CD1c-positive myeloid dendritic cell (primary cell): ENCODE measurements at regions not wholly inside any gene's neighbourhood (a gene's known extent, or its start where the extent isn't known, plus 50 kb on each side); places are given as distances from the start of the nearest gene placed in this dataset.
"Not testable (repeated sequence)": the region's sequence is repeated elsewhere in the genome, so short reads cannot be mapped to it uniquely, and the experiment has no call there.

Experiments used
- DNase-seq: peaks from one replicate; pipeline ENCODE4 v3.0.0-alpha.2; 2016; ENCODE audit errors: extremely low spot score

DNA sequence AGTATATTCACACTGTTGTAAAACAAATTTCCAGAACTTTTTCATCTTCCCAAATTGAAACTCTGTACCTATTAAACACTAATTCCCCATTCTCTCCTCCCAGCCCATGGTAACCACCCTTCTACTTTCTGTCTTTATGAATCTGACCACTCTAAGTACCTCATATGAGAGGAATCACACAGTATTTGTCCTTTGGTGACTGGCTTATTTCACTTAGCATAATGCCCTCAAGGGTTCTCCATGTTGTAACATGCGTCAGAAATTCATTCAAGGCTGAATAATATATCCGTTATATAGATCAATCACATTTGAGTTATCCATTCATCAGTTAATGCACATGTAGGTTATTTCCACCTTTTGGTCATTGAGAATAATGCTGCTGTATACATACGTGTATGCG lies 162.2 kb downstream of the GOSR1 start:
- not testable (repeated sequence) for DNase-seq

DNA sequence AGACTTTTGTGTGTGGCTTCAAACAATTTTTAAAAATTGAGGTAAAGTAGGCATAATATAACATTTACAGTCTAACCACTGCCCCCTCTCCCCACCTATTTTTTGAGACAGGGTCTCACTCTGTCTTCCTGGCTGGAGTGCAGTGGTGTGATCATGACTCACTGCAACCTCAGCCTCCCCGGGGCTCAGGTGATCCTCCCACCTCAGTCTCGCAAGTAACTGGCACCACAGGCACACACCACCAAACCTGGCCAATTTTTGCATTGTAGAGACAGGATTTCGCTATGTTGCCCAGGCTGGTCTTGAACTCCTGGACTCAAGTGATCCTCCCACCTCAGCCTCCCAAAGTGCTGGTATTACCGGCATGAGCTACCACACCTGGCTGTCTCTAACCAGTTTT lies 161.8 kb downstream of the GOSR1 start:
- DNase-seq: not testable (repeated sequence)

DNA sequence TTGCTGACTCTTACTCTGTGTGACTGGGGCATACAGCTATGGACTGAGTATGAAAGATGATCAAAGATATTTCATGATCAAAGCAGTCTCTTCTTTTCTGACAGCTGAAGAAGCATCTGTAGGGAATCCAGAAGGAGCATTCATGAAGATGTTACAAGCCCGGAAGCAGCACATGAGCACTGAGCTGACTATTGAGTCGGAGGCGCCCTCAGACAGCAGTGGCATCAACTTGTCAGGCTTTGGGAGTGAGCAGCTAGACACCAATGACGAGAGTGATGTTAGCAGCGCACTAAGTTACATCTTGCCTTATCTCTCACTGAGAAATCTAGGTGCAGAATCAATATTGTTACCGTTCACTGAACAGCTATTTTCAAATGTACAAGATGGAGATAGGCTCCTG lies 154.4 kb downstream of the GOSR1 start:
- not testable (repeated sequence) for DNase-seq

DNA sequence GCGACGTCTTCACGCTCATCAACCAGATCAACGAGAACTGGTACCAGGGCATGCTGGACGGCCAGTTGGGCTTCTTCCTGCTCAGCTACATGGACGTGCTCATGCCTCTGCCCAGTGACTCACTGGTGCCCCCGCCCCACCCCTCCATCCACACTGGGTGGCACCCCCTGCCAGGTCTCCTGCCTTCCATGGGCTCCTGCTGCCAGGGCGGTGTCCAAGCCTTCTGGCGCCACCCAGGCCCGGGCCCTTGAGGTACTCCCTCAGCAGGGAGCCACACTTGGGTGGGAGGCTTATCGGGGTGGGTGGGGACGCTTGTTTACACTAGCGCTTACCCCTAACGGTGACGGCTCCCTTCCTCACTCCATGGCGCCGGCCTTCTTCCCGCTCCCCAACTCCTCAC lies 148.2 kb downstream of the GOSR1 start:
- not testable (repeated sequence) for DNase-seq

DNA sequence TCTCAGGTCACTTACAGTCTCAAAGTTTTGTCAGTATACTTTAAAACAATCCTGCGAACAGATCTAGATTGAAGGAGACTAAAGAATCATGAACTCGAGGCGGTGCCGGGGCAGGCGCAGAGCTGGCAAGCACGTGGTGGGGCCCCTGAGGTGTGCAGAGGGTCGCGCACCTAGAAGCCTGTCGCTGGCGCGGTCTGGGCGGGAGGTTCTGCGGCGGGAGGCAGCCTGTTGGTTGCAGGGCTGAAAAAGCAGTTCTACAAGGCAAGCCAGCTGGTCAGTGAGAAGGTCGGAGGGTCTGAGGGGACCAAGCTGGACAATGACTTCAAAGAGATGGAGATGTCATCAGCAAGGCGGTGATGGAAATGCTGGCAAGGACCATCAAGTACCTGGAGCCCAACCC lies 147.0 kb downstream of the GOSR1 start:
- not testable (repeated sequence) for DNase-seq

DNA sequence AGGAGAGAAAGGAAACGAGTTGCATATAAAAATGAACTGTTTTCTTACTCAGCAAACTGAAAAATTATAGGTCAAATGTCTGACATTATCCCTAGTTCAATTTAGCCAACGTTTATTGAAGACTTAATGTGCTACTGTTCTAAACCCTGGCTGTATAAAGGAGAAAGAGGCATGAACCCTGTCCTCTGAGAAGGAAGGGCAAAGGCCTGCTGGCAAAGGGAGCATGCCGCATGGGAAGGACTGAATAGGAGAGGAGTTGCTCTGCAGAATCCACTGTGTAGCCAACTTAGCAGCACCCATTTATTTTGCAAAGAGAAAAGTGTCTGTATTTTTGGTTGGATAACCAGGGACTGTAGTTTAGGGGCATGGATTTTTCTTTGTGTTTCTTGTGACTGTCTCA lies 132.5 kb downstream of the GOSR1 start:
- DNase-seq: not testable (repeated sequence)

DNA sequence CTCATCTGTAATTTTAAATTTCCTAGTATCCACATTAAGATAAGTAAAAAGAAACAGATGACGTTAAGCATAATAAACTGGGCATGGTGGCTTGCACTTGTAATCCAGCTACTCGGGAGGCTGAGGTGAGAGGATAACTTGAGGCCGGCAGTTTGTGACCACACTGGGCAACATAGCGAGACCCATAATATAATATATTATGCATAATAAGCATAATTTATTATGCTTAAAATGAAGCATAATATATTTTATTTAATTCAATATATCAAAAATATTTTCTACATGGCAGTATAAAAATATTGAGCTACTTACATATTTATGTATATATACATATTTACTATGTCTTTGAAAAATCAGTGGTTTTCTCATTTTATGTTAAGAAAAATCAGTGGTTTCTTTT lies 128.3 kb downstream of the GOSR1 start:
- no peak for DNase-seq

DNA sequence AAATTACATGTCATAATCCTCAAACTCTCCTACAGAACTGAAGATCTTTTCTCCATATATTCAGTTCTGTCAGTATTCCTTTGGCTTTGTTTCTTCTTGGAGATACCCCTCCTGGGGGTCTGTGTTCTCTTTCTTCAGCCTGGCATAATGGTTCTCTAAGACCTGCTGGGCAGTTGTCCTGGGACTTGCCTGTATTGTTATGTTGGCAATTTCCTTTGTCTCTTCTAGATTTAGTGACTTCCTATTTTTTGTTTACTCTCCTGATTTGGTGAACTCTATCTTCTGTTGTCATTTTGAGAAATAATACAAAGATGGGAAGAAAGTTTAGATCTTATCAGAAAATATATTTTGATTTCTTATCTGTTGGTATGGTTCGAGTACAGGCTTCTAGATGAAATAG lies 127.8 kb downstream of the GOSR1 start:
- DNase-seq: no peak

DNA sequence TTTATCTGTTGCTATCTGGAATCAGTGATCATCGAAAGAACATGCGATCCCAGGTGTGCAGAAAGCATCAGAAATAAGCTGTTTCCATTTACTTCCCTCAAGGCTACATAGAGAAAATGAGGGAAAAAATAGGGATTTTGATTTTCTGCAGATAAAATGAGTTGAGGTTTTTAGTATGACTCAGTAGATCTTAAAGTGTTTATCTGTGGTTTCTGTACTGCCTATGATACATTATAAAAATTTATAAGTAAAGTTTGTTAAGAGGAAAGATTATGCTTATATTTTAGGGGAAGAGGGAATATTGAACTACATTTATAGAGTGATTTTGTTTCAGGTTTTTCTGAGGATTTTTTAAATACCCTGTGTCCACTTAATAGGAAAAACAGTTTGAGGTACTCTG lies 125.2 kb downstream of the GOSR1 start:
- not testable (repeated sequence) for DNase-seq

DNA sequence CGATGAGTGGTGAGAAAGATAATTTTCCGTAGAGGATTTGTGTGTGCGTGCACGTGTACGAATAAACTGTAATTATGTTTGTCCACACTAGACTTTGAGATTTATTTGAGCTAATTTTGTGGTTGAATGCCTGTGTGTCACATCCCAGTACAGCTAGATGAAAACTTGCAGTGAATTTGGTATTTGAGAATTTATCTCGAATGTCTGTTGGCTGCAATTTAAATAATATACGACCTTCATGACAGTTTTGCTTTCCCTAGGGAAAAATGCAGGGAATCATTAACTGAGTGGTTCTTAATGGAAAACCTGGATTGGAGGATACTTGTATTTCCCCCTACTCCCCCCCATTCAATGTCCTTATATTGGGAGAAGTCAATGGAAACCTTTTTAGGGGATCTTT lies 124.8 kb downstream of the GOSR1 start:
- DNase-seq: not testable (repeated sequence)

DNA sequence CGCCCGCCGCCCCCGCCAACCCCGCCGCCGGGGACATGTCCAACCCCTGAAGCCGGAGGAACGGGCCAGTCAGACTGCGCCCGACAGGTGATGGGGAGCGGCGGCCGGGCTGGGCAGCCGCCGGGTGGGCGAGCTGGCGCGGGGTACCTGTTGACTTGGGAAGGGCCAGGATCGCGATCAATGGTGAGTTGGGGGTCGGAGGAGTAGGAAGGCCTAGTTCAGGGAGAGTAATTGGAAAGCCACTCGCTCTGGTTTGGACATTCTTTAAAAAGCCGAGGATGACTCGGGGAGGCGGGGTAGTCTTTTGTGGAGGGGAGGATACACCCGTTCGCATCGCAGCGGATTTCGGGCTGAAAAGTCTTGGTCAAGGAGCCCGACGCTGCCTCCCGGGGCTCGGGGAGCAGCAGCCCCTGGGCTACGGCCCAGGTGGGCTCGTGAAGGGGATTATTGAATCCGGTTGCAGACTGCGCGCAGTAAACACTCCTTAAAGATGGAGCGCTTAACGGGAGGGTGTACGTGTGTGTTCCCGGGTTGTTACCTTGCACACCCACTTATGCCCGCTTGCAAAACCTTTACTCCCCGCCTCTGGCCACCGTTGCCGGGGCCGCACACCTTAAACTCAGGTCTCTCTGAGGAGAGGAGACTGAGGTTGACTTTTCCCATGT lies 123.8 kb downstream of the GOSR1 start:
- no peak for DNase-seq

DNA sequence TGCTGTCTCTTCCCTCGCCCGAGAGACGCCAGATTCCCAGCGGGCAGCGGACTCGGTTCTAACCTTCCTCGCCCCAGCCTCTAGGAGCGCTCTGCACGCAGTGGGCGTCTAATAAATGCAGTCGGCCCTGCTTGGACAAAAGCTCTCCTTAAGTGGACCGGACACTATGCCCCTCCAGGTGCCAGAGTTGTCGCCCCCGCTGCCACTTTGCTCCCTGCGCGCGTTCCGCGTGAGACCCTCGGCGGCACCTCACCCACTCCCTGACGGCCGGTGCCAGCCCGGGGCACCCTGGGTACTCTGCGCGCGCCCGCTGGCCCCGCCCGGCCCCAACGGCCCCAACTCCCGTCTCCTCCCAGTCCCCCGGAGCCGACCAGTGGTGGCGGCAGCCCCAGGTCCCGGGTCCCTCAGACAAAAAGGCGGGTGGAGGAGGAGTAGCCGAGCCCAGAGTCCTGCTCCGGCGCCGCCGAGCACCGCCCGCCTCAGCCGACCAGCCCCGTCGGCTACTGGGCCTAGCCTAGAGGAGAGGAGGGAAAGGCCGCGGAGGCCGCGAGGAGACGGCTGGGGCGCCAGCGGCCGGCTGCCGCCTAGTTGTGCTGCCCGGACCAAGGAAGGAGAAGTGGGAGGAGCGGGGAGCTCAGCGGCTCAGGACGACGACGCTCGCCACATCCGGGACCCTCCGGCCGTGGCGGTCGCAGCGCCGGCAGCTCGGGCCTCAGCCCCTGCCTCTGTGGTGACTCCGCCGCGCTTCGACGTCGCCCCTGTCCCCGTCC lies 123.0 kb downstream of the GOSR1 start:
- peak; percentile 86 for DNase-seq

DNA sequence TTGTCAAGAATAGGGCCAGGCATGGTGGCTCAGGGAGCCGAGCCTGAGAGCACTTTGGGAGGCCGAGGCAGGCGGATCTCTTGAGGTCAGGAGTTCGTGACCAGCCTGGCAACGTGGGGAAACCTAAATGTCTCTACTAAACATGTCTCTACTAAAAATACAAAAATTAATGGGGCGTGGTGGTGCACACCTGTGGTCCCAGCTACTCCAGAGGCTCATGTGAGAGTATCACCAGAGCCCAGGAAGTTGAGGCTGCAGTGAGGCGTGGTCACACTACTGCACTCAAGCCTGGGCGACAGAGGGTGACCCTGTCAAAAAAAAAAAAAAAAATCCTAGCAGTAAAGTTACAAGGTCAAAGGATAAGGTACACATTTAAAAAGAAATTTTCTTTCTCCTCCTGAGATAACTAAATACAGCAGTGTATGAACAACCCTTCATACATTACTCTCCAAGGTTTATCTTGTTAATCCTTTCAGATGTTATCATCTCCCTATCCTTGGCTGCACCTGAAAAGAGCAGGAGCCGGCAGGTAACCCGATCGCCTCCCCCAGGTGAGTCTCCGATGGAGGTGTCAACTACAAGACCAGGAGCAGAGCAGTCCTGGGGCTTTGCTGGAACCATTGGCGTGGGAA lies 122.3 kb downstream of the GOSR1 start:
- DNase-seq: no peak

DNA sequence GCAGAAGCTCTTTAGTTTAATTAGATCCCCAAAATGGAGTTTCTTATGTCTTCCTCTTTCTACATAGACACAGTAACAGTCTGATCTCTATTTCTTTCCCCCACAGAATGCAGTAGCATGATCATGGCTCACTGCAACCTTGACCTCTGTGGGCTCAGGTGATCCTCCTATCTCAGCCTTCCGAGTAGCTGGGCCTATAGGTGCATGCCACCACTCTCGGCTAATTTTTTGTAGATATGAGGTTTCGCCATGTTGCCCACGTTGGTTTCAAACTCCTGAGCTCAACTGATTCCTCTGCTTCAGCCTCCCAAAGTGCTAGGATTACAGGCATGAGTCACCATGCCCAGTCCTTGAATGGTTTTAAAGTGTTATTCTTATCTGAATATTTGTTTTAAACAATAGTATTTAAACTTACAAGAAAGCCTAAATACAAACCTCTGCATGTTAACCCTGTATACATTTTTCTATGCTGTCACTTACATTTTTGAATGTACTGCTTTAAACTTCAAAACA lies 120.6 kb downstream of the GOSR1 start:
- DNase-seq: no peak

DNA sequence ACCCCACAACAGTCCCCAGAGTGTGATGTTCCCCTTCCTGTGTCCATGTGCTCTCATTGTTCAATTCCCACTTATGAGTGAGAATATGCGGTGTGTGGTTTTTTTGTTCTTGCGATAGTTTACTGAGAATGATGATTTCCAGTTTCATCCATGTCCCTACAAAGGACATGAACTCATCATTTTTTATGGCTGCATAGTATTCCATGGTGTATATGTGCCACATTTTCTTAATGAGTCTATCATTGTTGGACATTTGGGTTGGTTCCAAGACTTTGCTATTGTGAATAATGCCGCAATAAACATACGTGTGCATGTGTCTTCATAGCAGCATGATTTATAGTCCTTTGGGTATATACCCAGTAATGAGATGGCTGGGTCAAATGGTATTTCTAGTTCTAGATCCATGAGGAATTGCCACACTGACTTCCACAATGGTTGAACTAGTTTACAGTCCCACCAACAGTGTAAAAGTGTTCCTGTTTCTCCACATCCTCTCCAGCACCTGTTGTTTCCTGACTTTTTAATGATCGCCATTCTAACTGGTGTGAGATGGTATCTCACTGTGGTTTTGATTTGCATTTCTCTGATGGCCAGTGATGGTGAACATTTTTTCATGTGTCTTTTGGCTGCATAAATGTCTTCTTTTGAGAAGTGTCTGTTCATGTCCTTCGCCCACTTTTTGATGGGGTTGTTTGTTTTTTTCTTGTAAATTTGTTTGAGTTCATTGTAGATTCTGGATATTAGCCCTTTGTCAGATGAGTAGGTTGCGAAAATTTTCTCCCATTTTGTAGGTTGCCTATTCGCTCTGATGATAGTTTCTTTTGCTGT lies 120.0 kb downstream of the GOSR1 start:
- DNase-seq: not testable (repeated sequence)

DNA sequence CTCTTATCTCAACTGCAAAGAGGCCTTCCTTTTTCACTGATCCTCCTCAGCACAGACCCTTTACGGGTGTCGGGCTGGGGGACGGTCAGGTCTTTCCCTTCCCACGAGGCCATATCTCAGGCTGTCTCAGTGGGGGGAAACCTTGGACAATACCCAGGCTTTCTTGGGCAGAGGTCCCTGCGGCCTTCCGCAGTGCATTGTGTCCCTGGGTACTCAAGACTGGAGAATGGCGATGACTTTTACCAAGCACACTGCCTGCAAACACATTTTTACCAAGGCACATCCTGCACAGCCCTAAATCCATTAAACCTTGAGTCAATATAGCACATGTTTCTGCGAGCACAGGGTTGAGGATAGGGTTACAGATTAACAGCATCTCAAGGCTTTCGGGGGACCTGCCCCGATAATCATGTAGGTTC lies 117.8 kb downstream of the GOSR1 start:
- DNase-seq: not testable (repeated sequence)

DNA sequence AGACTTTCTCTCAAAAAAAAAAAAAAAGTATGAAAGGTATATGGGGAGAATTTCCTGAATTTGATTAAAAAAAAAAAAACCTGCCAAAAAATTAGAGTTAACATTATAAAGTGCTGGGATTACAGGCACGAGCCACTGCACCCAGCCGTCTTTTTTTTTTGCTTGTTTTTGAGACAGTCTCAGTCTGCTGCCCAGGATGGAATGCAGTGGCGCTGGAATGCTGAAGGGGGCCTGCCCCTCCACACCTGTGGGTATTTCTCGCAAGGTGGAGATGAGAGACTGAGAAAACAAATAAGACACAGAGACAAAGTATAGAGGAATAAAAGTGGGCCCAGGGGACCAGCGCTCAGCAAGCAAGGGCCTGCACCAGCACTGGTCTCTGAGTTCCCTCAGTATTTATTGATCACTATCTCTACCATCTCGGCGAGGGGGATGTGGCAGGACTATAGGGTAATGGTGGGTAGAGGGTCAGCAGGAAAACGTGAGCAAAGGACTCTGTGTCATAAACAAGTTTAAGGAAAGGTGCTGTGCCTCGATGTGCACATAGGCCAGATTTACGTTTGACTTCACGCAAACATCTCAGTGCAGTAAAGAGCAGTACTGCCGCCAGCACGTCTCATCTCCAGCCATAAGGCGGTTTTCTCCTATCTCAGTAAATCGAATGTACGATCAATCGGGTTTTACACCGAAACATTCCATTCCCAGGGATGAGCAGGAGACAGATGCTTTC lies 117.2 kb downstream of the GOSR1 start:
- no peak for DNase-seq

DNA sequence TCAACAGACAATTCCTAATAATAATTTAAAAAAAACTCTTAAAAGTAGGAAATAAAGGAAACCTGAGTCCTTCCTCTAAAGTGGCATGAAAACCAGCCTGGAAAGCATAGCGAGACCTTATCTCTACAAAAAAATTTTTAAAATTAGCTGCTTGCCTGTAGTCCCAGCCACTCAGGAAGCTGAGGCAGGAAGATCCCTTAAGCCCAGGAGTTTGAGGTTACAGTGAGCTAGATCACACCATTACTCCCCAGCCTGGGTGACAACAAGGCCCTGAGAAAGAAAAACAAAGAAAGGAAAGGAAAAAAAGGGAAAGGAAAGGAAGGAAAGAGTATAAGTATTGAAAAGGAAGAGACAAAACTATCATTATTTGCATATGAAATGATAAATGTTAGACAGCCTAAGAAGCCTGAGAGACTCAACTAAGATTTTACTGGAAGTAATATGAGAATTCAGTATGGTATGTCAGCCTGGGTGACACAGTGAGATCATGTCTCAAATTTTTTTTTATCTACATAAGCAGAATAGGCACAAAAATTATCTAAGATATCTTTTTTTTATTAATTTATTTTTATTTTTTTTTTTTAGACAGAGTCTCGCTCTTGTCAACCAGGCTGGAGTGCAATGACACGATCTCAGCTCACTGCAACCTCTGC lies 113.0 kb downstream of the GOSR1 start:
- DNase-seq: no peak

DNA sequence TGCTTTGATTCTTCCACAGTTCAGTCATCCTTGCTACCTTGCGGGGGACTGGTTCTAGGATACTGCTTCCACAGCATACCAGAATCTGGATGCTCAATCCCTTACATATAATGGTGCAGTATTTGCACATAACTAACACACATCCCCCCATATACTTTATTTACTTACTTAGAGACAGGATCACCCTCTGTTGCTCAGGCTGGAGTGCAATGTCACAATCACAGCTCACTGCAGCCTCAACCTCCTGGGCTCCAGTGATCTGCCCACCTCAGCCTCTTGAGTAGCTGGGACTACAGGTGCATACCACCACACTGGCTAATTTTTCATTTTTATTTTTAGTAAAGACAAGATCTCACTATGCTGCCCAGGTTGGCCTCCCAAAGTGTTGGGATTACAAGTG lies 112.2 kb downstream of the GOSR1 start:
- DNase-seq: no peak

DNA sequence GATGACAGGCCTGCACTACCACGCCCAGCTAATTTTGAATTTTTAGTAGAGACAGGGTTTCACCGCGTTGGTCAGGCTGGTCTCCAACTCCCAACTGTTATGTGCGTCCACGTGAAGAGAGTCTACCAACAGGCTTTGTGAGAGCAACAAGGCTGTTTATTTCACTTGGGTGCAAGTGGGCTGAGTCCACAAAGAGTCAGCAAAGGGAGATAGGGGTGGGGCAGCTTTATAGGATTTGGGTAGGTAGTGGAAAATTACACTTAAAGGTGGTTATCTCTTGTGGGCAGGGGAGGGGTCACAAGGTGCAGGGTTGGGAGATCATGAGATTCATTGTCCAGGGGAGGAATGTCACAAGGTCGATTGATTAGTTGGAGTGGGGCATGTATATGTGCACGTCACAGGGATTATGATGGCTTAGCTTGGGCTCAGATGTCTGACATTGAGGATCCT lies 111.6 kb downstream of the GOSR1 start:
- DNase-seq: no peak
